IPS-18c (cell line): ENCODE measurements at regions not wholly inside any gene's neighbourhood (a gene's known extent, or its start where the extent isn't known, plus 50 kb on each side); places are given as distances from the start of the nearest gene placed in this dataset.

Experiments
- H3K4me3 ChIP-seq: 2 replicates; pipeline ENCODE4 v1.7.0; 2013; ENCODE audit warnings: low read depth, mild to moderate bottlenecking, low read length, moderate library complexity; ENCODE audit not compliant: insufficient read depth
- H3K9me3 ChIP-seq: one replicate; pipeline ENCODE4 v1.6.1; 2013; ENCODE audit warnings: mild to moderate bottlenecking, low read length, moderate library complexity; ENCODE audit not compliant: control insufficient read depth, insufficient read depth

DNA sequence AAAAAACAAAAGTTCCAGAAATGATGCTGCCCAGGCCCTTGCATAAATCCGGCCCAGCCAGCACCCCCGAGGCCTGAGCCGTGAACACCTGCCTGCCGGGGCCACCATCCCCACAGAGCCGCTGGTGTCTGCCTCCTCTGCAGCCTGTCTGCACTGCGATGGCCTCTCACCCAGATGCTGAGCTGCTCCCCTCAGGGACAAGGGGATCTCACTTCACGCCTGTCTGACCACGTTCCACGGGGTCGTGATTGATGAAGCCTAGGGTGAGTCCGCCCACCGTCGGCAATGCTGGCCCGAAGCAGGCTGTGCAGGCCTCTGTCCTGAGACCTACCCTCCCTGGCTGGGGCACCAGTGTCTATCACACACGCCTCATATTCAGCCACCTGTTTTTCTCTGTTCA is 444.2 kb downstream of the EIPR1 start:
- Histone ChIP-seq H3K9me3 (no peaks in the 10 kb centered on the region), H3K4me3 (no peak overlapping the region)

DNA sequence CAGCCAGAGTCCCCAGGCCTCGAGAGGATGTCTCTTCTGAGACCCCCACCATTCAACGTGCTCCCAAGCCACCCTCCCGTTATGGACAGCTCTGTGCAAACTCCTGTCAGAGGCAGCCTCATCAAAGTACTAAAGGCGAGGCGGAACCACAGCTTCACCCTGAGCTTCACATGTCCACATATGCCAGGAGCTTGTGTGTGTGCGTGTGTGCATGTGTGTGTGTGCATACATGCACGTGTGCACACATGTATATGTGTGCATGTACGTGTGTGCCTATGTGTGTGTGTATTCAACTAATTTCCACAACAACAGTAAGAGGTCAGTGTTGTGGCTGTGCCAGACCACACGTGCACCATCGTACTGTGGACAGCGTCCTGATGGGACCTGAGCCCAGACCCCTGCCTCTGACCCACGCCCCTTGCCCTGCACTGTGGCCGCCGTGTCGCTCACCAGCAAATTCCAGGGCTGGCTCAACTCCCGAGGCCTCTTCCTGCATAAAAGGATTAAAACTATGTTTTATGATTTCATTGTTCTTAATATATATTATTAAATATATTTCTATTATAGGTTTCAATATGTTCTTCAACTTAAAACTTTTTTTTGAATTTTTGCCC is 444.8 kb downstream of the EIPR1 start:
- H3K9me3 ChIP-seq = no peaks in the 10 kb centered on the region
- no peak overlapping the region for H3K4me3 ChIP-seq

DNA sequence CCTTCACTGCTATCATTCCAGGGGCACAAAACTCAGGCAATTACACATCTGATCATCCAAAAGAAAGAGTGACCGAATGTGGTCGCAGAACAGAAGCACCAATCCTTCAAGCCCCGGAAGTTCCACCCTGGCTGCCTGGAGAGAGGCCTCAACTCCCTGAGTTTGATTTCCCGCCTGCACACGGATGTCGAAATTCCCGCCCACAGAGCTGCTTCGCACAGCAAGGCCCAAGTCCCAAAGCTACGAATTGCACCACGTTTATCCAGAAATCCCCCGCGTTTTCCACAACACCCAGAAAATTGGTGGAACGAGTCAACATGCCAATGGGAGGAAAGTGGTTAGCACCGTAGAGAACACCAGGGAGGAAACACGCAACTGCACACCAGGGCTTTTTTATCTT is 445.4 kb downstream of the EIPR1 start:
- Histone ChIP-seq H3K4me3 (no peak overlapping the region), H3K9me3 (no peaks in the 10 kb centered on the region)

DNA sequence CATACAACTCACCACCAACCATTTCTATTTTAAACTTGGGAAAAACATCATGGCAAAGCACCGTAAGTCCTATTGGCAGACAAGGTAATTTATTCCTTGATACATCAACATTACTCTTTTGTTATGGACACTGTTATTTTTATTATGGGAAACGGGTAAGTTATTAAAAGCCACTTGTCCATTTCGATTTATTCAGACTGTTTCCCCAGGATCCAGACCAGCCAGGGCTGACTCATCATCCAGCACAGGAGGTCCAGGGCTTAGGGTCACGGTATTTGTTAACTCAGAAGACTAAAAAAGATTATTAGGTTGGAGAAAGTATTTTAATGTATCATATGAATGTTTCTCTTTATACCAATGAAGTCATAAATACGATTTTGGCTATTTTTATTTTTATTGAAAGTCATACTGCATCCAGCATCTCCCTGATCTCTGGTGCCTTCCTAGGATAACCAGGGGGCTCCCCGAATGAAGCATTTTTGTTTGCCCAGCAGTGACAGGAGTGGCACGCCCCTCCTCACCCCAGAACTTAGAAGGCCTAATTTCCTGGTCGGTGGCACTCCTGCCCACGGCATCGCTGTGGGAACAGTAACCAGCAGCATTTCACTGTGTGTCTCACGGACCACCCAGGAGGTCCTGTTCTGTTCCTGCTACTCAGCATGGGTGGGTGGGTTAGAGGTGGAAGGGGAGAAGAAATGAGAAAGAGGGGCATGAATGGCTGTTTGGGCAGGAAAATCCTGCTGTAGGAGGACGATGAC is 446.1 kb downstream of the EIPR1 start:
- Histone ChIP-seq H3K9me3 (no peaks in the 10 kb centered on the region), H3K4me3 (no peak overlapping the region)

DNA sequence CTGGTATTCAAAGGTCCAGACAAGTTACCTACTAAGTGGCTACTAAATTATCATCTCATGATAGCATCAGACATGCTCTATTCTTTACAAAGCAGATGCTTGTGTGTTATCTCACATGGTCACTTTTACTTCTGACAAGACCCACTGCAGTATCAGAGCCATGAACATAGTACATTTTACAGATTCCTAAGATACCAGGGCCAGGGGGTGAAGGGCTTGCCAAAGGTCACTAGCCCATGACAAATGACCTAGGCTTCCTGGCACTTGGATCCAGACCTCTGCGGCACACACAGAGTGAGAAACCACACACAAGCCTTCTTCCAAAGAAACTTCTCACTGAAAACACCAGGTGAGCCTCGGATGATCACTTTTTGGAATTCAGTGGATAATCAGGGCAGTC is 446.8 kb downstream of the EIPR1 start:
- no peaks in the 10 kb centered on the region for H3K9me3 ChIP-seq
- H3K4me3 ChIP-seq = no peak overlapping the region

DNA sequence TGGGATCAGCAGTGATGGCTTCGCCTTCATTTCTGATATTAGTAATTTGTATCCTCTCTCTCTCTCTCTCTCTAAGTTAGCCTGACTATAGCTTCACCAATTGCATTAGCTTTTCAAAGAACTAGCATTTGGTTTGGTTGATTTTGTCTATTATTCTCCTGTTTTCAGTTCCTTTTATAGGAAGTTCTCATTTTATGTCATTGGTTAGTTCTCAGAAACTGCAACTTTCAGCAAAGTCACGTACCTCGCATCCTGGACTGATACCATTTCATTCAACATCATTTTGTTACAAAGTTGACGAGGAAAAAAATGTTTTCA is 450.8 kb downstream of the EIPR1 start:
- no peaks in the 10 kb centered on the region for H3K9me3 ChIP-seq
- no peak overlapping the region for H3K4me3 ChIP-seq

DNA sequence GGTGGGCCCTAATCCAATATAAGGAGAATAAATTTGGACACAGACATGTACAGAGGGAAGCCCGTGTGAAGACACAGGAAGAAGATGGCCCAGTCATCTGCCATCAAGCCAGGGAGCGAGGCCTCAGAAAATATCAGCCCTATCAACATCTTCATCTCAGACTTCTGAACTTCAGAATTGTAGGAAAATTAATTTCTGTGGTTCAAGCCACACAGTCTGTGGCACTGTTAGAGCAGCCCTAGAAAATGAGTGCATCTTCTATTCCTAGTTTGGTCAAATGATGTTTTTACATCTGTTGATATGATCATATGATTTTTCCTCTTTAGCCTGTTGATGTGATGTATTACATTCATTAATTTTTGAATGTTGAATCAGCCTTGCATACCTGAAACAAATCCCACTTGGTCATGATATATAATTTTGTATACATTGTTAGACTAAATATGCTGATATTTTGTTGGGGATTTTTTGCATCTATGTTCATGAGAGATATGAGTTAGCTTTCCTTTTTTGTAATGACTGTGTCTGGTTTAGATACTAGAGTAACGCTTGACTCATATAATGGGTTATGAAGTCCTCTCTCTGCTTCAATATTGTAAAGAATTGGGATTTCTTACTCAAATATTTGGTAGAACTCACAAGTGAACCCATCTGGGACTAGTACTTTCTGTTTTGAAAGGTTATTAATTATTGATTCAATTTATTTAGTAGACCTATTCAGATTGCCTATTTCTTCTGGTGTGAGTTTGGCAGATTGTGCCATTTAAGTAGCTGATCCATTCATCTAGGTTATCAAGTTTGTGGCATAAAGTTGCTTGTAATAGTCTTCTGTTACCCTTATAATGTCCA is 451.4 kb downstream of the EIPR1 start:
- Histone ChIP-seq H3K9me3 (no peaks in the 10 kb centered on the region), H3K4me3 (no peak overlapping the region)

DNA sequence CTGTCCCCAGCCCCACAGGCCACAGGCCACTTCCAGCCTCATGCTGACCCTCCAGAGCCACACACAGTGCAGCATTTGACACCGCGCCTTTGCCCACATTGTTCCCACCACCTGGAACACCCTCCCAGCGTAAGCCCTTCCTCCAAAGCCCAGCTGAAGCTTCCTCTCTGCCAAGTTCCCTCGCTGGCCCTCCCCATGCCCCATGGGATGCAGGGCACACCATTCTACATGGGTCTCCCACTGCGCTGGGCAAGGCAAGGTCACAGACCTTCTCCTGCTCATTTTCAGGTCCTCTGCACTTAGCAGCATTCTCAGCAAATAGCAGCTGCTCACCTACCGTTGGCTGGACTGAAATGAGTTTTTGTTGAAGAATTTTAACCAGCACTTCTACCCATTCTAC is 455.5 kb downstream of the EIPR1 start:
- no peak overlapping the region for H3K4me3 ChIP-seq
- H3K9me3 ChIP-seq = no peaks in the 10 kb centered on the region

DNA sequence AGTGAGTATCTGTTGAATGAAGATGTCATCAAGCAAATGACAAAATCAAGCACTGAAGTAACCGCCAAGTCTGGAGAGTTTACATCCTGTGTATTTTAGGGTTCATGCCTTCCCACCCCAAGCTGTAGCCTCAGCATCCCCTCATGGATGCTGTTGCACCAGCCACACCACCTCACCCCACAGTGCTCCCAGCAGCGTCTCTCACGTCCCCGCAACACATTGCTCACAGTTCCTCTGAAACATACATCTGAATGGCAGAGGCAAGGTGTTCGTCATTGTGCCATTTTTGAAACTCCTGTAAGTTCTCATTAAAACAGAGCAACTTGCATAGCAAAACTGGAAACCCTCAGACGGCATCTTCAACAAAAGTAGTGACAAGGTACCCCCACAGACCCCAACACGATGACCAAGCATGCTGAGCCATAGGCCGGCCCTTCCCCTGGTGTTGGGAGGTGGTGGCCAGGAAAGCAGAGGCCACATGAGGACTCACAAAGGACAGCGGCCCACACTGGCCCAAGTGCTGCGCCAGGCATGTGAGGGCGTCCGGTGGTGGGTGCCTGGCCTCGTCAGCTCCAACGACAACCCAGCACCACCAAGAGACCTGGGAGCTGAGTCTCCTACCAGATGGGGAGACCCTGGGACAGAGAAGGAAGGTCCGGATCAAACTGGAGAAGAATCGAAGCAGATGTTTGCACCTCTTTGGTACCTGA is 456.5 kb downstream of the EIPR1 start:
- Histone ChIP-seq H3K4me3 (no peak overlapping the region), H3K9me3 (no peaks in the 10 kb centered on the region)

DNA sequence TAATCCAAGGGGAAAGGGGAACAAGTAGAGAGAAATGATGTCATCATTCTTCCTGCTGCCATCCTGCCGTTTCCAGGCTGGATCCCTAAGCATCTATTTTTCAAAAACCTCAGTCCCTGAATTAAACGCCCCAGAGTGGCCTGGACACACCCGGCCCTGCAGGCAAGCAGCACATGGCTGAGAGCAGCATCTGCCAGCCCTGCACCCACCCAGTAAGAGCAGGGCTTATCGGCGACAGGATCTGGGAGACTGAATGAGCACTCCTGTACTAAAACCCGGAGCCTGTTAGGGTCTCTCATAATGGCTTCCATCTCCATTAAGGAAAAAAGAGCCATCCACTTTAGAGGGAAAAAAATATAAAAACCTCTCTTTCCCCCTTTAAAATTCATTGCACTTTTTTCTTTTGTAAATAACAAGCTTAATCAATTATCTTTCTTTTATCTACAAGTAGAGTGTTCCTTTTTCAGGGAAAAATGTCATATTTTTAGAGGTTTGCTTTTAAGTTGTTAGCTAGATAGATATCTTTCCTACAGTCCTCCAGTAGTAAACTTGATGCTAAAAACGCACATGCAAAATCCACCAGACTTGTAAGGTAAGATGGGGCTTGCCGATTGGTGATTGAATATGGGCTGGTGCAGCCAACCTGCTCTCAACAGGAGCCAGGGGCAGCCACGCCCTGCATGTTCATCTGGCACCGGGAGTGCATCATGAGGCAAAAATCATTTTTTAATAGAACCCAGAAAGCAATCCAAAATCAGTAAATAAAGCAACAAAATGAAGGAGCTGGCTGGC is 457.8 kb downstream of the EIPR1 start:
- Histone ChIP-seq H3K4me3 (no peak overlapping the region), H3K9me3 (no peaks in the 10 kb centered on the region)

DNA sequence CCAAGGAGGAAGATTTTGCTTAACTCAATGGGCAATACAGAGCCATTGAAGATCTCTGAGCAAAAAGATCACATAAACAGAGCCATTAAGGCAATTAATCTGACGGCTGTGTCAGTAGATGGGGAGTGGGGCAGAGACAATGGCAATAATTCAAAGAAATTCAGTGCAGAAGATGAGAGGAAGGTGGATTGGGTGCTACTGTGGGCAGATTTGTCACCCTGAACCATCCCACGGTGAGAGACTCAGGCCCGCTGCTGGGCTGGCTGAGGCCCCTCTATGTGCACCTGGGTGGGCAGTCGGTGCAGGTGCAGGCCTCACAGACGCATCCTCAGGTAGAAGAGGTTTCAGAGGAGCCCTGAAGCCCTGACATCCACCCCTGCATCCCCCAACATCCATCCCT is 458.6 kb downstream of the EIPR1 start:
- no peak overlapping the region for H3K4me3 ChIP-seq
- H3K9me3 ChIP-seq = no peaks in the 10 kb centered on the region

DNA sequence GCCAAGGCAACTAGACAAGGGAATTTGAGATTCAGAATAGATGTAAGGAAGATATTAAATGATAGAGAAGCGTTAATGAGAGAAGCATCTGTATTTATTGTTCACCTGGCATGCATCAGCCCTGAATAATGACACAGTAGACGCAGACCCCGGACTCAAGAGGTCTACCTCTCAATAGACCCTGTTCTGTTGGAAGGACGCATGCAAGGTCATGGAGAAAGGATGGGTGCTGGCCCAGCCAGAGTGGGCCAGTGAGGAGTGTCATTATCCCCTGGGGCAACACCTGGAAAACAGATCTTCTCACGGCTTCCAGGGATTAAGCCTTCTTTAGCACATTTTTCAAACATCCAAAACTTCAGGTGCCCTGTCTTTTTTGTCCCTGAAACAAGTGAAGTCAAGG is 461.0 kb downstream of the EIPR1 start:
- H3K4me3 ChIP-seq = no peak overlapping the region
- no peaks in the 10 kb centered on the region for H3K9me3 ChIP-seq

DNA sequence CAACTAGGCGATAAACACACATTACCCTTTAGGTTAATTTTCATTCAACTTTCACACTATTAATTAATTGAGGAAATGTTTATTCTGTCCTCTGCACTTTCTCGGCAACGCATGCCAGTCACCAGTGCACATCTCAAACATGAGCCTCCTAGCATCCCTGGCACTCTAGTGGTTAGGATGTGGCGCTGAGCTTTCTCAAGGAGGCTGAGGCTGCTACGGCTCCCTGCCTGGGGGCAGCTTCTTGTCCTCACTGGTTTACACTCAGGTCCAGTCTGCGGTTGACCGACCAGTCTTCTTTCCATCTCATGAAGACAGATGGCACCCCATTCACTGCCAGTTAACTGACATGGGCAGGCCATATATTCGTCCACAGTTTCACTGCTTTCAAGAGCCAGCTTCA is 463.4 kb downstream of the EIPR1 start:
- H3K9me3 ChIP-seq = no peaks in the 10 kb centered on the region
- no peak overlapping the region for H3K4me3 ChIP-seq

DNA sequence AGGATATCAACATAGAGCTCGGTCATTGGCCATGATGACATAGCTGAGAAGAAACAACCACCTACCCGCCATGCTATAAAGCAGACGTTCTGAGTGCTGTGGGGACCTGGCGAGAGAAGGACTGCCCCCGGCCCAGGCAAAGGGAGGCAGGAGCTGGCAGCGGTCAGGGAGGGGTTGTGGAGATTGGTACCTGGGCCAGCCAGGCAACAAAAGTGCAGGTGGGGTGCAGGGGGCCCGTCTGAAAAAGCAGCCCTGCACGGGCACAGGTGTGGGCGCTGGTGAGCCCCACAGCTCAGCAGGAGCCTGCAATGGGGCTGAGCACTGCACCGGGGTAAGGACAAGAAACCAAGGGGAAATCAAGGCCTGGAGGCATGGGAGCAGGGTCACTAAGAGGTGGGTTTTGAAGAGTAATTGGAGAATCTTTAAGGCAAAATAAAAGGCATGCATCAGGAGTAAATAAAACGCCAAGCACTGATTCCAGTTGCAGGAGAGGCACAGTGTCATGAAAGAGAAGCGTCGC is 464.0 kb downstream of the EIPR1 start:
- Histone ChIP-seq H3K9me3 (no peaks in the 10 kb centered on the region), H3K4me3 (no peak overlapping the region)

DNA sequence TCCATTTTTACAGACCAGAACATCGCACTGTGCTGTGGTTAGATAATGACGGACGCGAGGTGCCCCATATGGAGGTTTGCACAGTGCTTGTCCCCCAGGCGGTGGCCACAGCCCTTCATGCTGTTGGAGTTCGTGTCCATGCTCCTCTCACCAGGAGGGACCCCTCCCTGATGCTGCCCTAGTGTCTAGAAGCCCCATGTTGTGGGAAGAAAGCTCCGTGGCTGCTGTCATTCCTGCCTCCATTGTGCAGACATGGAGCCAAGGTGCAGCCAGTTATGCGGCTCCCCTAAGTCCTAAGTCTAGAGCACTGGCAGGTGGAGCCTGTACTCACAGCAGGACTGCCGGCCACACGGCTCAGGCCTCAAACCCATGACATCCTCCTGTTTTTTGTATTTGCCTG is 464.9 kb downstream of the EIPR1 start:
- H3K9me3 ChIP-seq = no peaks in the 10 kb centered on the region
- H3K4me3 ChIP-seq = no peak overlapping the region

DNA sequence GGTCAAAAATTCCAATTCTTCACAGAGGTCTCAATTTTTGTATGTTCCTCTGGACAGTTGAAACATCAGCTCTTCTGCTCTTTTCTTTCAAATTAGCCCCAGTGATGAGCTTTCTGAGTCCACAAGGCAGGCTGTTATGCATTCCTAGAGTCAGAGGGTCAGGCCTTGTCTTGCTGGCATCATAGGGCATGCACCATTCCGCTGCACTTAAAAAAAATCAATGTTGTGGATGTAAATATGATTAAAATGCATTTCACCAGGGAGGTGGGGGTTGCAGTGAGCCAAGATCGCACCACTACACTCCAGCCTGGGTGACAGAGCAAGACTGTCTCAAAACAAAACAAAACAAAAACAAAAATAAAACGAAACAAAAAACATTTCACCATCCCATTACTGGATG is 465.3 kb downstream of the EIPR1 start:
- H3K9me3 ChIP-seq = no peaks in the 10 kb centered on the region
- H3K4me3 ChIP-seq = no peak overlapping the region

DNA sequence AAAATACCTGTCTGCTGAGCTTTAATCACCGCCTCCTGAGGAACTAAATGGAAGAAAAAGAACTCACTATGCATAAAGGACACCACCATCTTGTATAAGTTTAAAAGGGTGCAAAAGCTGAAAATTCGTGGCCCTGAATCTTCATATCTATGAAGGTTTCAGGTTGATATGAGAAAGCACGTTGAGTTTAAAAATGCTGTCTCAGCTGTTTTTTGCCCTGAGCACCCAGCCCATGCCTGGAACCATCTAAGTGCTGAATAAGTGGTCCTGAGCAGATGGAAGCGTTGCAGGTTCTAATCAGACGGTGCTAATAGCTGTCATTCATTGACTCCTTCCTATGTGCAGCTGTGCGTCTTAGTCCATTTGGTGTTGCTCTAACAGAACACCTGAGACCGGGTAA is 467.4 kb downstream of the EIPR1 start:
- H3K9me3 ChIP-seq = no peaks in the 10 kb centered on the region
- no peak overlapping the region for H3K4me3 ChIP-seq
